IPS-NIHi7 (cell line): ENCODE measurements at regions not wholly inside any gene's neighbourhood (a gene's known extent, or its start where the extent isn't known, plus 50 kb on each side); places are given as distances from the start of the nearest gene placed in this dataset.

Experiments used
- DNase-seq: peaks from one replicate; pipeline ENCODE4 v3.0.0; 2012; ENCODE audit warnings: mixed read lengths; ENCODE audit errors: extremely low spot score

- DNase-seq = no peak
Measured at GRCh38 chr4:162221148-162221547, 57.3 kb upstream of the FSTL5 start.
